Limb (tissue), 2 donors: ENCODE measurements at regions not wholly inside any gene's neighbourhood (a gene's known extent, or its start where the extent isn't known, plus 50 kb on each side); places are given as distances from the start of the nearest gene placed in this dataset.

Experiments
- DNase-seq, 2 donors: peaks; one replicate each; pipeline ENCODE4 v3.0.0-alpha.2; 2016; ENCODE audit errors: extremely low spot score in 2 of 2

GRCh38 chr2:8525582-8526402 is 156.1 kb upstream of the ID2 start:
- DNase-seq = no peak

- no peak for DNase-seq
Measured at GRCh38 chr2:8526403-8526696, 155.5 kb upstream of the ID2 start.

GRCh38 chr2:8527031-8527430 is 154.8 kb upstream of the ID2 start:
- no peak for DNase-seq

GRCh38 chr2:8527676-8528075 is 154.2 kb upstream of the ID2 start:
- no peak for DNase-seq

- no peak for DNase-seq
Measured at GRCh38 chr2:8528863-8529262, 153.0 kb upstream of the ID2 start.

- no peak for DNase-seq
Measured at GRCh38 chr2:8529706-8530277, 152.1 kb upstream of the ID2 start.

GRCh38 chr2:8531481-8531880 is 150.4 kb upstream of the ID2 start:
- no peak for DNase-seq

- no peak for DNase-seq
Measured at GRCh38 chr2:8532438-8532837, 149.4 kb upstream of the ID2 start.

- no peak for DNase-seq
Measured at GRCh38 chr2:8533923-8534322, 147.9 kb upstream of the ID2 start.

- no peak for DNase-seq
Measured at GRCh38 chr2:8534386-8534728, 147.5 kb upstream of the ID2 start.

GRCh38 chr2:8534729-8535468 is 147.0 kb upstream of the ID2 start:
- DNase-seq = no peak

GRCh38 chr2:8535469-8535795 is 146.4 kb upstream of the ID2 start:
- no peak for DNase-seq

GRCh38 chr2:8535821-8536685 is 145.8 kb upstream of the ID2 start:
- no peak for DNase-seq

- DNase-seq = no peak
Measured at GRCh38 chr2:8536686-8537561, 144.9 kb upstream of the ID2 start.

- DNase-seq = no peak
Measured at GRCh38 chr2:8537562-8538155, 144.2 kb upstream of the ID2 start.

- DNase-seq = no peak
Measured at GRCh38 chr2:8538531-8538930, 143.3 kb upstream of the ID2 start.

- DNase-seq = peak in 1 of 2 donors; percentile 24
Measured at GRCh38 chr2:8538931-8539621, 142.8 kb upstream of the ID2 start.

GRCh38 chr2:8539743-8540551 is 141.9 kb upstream of the ID2 start:
- peak in 1 of 2 donors; percentile 46 for DNase-seq

- DNase-seq = no peak
Measured at GRCh38 chr2:8540552-8541055, 141.3 kb upstream of the ID2 start.
